Endothelial cell of umbilical vein (primary cell): ENCODE measurements at regions not wholly inside any gene's neighbourhood (a gene's known extent, or its start where the extent isn't known, plus 50 kb on each side); places are given as distances from the start of the nearest gene placed in this dataset.

Experiments used
- CTCF ChIP-seq, 2 donors: IDR thresholded peaks; 1 replicate in 1 of 2; 2 replicates in 1 of 2; pipeline ENCODE4 v1.5.1; 2011; ENCODE audit warnings: low read length in 2 of 2, mild to moderate bottlenecking in 2 of 2, moderate library complexity in 2 of 2, control low read depth in 1 of 2, inconsistent platforms in 1 of 2, low read depth in 1 of 2; ENCODE audit not compliant: insufficient read depth in 1 of 2; ENCODE audit errors: extremely low read depth in 1 of 2
- EZH2 ChIP-seq: IDR thresholded peaks from 2 replicates; pipeline ENCODE4 v1.6.1; 2012; ENCODE audit warnings: borderline replicate concordance, low read depth, mild to moderate bottlenecking, moderate library complexity, low read length, inconsistent platforms; ENCODE audit not compliant: severe bottlenecking
- FOS ChIP-seq: IDR thresholded peaks from 2 replicates; pipeline ENCODE4 v1.6.1; 2011; ENCODE audit warnings: mild to moderate bottlenecking, low read length, moderate library complexity, borderline replicate concordance; ENCODE audit not compliant: insufficient read depth
- GATA2 ChIP-seq: IDR thresholded peaks from 2 replicates; pipeline ENCODE4 v1.7.0; 2011; ENCODE audit warnings: low read depth, mild to moderate bottlenecking, moderate library complexity, mixed read lengths, low read length; ENCODE audit not compliant: insufficient read length, insufficient read depth
- POLR2A ChIP-seq: IDR thresholded peaks from 2 replicates; pipeline ENCODE4 v1.6.1; 2012; ENCODE audit warnings: low read depth, mild to moderate bottlenecking, control low read depth, low read length
- POLR2AphosphoS5 ChIP-seq: IDR thresholded peaks from 2 replicates; pipeline ENCODE4 v1.6.1; 2012; ENCODE audit warnings: low read depth, mild to moderate bottlenecking, control low read depth, low read length, moderate library complexity; ENCODE audit not compliant: insufficient read depth

- TF ChIP-seq POLR2AphosphoS5 (no peak), CTCF (IDR thresholded peaks at IDR 0.05; ENCODE audit: extremely low read depth in 1 of 2, insufficient read depth in 1 of 2, low read depth in 1 of 2, low read length in 2 of 2) (no peak), EZH2 (no peak), POLR2A (no peak), GATA2 (no peak), FOS (no peak)
Measured at GRCh38 chr20:48219306-48219705, 434.0 kb upstream of the SULF2 start.
